Osteoblast (primary cell): ENCODE measurements at regions not wholly inside any gene's neighbourhood (a gene's known extent, or its start where the extent isn't known, plus 50 kb on each side); places are given as distances from the start of the nearest gene placed in this dataset.

Experiments
- DNase-seq: peaks from one replicate; pipeline ENCODE4 v3.0.0; 2011; ENCODE audit warnings: low spot score, mixed read lengths; ENCODE audit not compliant: insufficient read length; ENCODE audit errors: missing footprints
- H2AFZ ChIP-seq: 2 replicates; pipeline ENCODE4 v1.6.0; 2011; ENCODE audit warnings: mild to moderate bottlenecking, low read length
- H3K27ac ChIP-seq: 2 replicates; pipeline ENCODE4 v1.5.1; 2011; ENCODE audit warnings: mild to moderate bottlenecking, low read depth, low read length, moderate library complexity
- H3K27me3 ChIP-seq: 2 replicates; pipeline ENCODE4 v1.6.0; 2012; ENCODE audit warnings: mild to moderate bottlenecking, control low read depth, inconsistent platforms, low read length, moderate library complexity; ENCODE audit not compliant: insufficient read depth
- H3K36me3 ChIP-seq: 2 replicates; pipeline ENCODE4 v1.5.1; 2011; ENCODE audit warnings: mild to moderate bottlenecking, low read length, control low read depth, moderate library complexity; ENCODE audit not compliant: insufficient read depth
- H3K4me1 ChIP-seq: 2 replicates; pipeline ENCODE4 v1.5.1; 2011; ENCODE audit warnings: mild to moderate bottlenecking, low read length, control low read depth, moderate library complexity; ENCODE audit not compliant: insufficient read depth
- H3K4me2 ChIP-seq: 2 replicates; pipeline ENCODE4 v1.6.0; 2011; ENCODE audit warnings: mild to moderate bottlenecking, low read length; ENCODE audit not compliant: insufficient read depth
- H3K4me3 ChIP-seq: fragments of 200-600 bp; sonication (generic); 3 replicates; pipeline ENCODE4 v1.5.1; 2012; ENCODE audit warnings: mild to moderate bottlenecking, low read length, inconsistent platforms; ENCODE audit not compliant: insufficient read depth
- H3K79me2 ChIP-seq: 2 replicates; pipeline ENCODE4 v1.6.0; 2012; ENCODE audit warnings: mild to moderate bottlenecking, low read length, control low read depth, inconsistent platforms; ENCODE audit not compliant: insufficient read depth
- H3K9me3 ChIP-seq: 2 replicates; pipeline ENCODE4 v1.5.1; 2011; ENCODE audit warnings: low read depth, low read length, control low read depth
- H4K20me1 ChIP-seq: 2 replicates; pipeline ENCODE4 v1.6.0; 2012; ENCODE audit warnings: mild to moderate bottlenecking, low read length, control low read depth; ENCODE audit not compliant: insufficient read depth
- TF ChIP-seq, protein P1 (sequence below): IDR thresholded peaks from 2 replicates; pipeline ENCODE4 v1.5.1; 2011; ENCODE audit warnings: mild to moderate bottlenecking, low read depth, low read length, moderate library complexity; ENCODE audit errors: extremely low read depth

- TF ChIP-seq, protein P1, sequence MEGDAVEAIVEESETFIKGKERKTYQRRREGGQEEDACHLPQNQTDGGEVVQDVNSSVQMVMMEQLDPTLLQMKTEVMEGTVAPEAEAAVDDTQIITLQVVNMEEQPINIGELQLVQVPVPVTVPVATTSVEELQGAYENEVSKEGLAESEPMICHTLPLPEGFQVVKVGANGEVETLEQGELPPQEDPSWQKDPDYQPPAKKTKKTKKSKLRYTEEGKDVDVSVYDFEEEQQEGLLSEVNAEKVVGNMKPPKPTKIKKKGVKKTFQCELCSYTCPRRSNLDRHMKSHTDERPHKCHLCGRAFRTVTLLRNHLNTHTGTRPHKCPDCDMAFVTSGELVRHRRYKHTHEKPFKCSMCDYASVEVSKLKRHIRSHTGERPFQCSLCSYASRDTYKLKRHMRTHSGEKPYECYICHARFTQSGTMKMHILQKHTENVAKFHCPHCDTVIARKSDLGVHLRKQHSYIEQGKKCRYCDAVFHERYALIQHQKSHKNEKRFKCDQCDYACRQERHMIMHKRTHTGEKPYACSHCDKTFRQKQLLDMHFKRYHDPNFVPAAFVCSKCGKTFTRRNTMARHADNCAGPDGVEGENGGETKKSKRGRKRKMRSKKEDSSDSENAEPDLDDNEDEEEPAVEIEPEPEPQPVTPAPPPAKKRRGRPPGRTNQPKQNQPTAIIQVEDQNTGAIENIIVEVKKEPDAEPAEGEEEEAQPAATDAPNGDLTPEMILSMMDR: no peak
- H3K9me3 ChIP-seq: no peaks in the 10 kb centered on the region
These were observed 344.2 kb upstream of the MKI67 start for GRCh38 chr10:128470321-128470965.

GRCh38 chr10:128471151-128471550 is 344.9 kb upstream of the MKI67 start:
- H3K4me1 ChIP-seq: no peaks in the 10 kb centered on the region
- TF ChIP-seq, protein P1: no peak
- H3K4me2 ChIP-seq: no peak overlapping the region
- H3K9me3 ChIP-seq: no peaks in the 10 kb centered on the region
- no peak overlapping the region for H3K4me3 ChIP-seq
- H3K36me3 ChIP-seq: no peaks in the 10 kb centered on the region
- no peaks in the 10 kb centered on the region for H3K79me2 ChIP-seq
- no peaks in the 10 kb centered on the region for H3K27me3 ChIP-seq
- no peak overlapping the region for H3K27ac ChIP-seq
- H2AFZ ChIP-seq: no peak overlapping the region
- H4K20me1 ChIP-seq: no peaks in the 10 kb centered on the region
- DNase-seq: no peak

More at GRCh38 chr10:128470321-128470965, 344.2 kb upstream of the MKI67 start:
- Histone ChIP-seq H3K4me2 (no peak overlapping the region), H3K36me3 (no peaks in the 10 kb centered on the region), H2AFZ (no peak overlapping the region), H3K27ac (no peak overlapping the region), H3K4me3 (no peak overlapping the region), H4K20me1 (no peaks in the 10 kb centered on the region), H3K79me2 (no peaks in the 10 kb centered on the region), H3K27me3 (no peaks in the 10 kb centered on the region), H3K4me1 (no peaks in the 10 kb centered on the region)
- no peak for DNase-seq

- no peaks in the 10 kb centered on the region for H3K9me3 ChIP-seq
These were observed 346.0 kb upstream of the MKI67 start for GRCh38 chr10:128472196-128472595.

GRCh38 chr10:128473396-128473795 is 347.2 kb upstream of the MKI67 start:
- Histone ChIP-seq H3K4me2 (no peak overlapping the region), H3K36me3 (no peaks in the 10 kb centered on the region), H3K27ac (no peak overlapping the region), H3K9me3 (no peaks in the 10 kb centered on the region), H3K4me3 (no peak overlapping the region), H2AFZ (no peak overlapping the region), H3K79me2 (no peaks in the 10 kb centered on the region), H3K27me3 (no peaks in the 10 kb centered on the region), H4K20me1 (no peaks in the 10 kb centered on the region), H3K4me1 (no peaks in the 10 kb centered on the region)
- TF ChIP-seq, protein P1: no peak
- DNase-seq: no peak

More at GRCh38 chr10:128472196-128472595, 346.0 kb upstream of the MKI67 start:
- H3K36me3 ChIP-seq: no peaks in the 10 kb centered on the region
- H4K20me1 ChIP-seq: no peaks in the 10 kb centered on the region
- no peaks in the 10 kb centered on the region for H3K27me3 ChIP-seq
- H3K27ac ChIP-seq: no peak overlapping the region
- H3K79me2 ChIP-seq: no peaks in the 10 kb centered on the region
- H2AFZ ChIP-seq: no peak overlapping the region
- H3K4me1 ChIP-seq: no peaks in the 10 kb centered on the region
- no peak overlapping the region for H3K4me3 ChIP-seq
- DNase-seq: no peak
- TF ChIP-seq, protein P1: no peak
- no peak overlapping the region for H3K4me2 ChIP-seq
